ENCODE measurements at regions not wholly inside any gene's neighbourhood (a gene's known extent, or its start where the extent isn't known, plus 50 kb on each side); places are given as distances from the start of the nearest gene placed in this dataset.
A peak's percentile ranks its signal among the peaks of the same experiment; 100 is the strongest.

GRCh38 chr2:172232708-172233396, 130.2 kb upstream of the DLX2 start:
- DNase-seq: no peak

GRCh38 chr2:172233987-172234715, 131.5 kb upstream of the DLX2 start:
- no peak for DNase-seq

GRCh38 chr2:172234716-172235691, 132.3 kb upstream of the DLX2 start:
- DNase-seq: peak; percentile 80

- DNase-seq: peak; percentile 78
Observed at GRCh38 chr2:172239944-172240590, 137.4 kb upstream of the DLX2 start.

GRCh38 chr2:172241222-172241621, 138.5 kb upstream of the DLX2 start:
- no peak for DNase-seq

- DNase-seq: no peak
Observed at GRCh38 chr2:172242471-172242870, 139.8 kb upstream of the DLX2 start.

GRCh38 chr2:172242961-172243360, 140.3 kb upstream of the DLX2 start:
- DNase-seq: no peak

- DNase-seq: no peak
Observed at GRCh38 chr2:172244419-172245130, 141.9 kb upstream of the DLX2 start.

- peak; percentile 41 for DNase-seq
Observed at GRCh38 chr2:172246649-172247048, 143.9 kb upstream of the DLX2 start.

- DNase-seq: no peak
Observed at GRCh38 chr2:172247203-172247602, 144.5 kb upstream of the DLX2 start.

GRCh38 chr2:172248381-172248780, 145.7 kb upstream of the DLX2 start:
- DNase-seq: no peak

GRCh38 chr2:172248785-172249187, 146.1 kb upstream of the DLX2 start:
- DNase-seq: no peak

GRCh38 chr2:172249334-172249733, 146.6 kb upstream of the DLX2 start:
- DNase-seq: no peak

- no peak for DNase-seq
Observed at GRCh38 chr2:172249986-172250385, 147.3 kb upstream of the DLX2 start.

- no peak for DNase-seq
Observed at GRCh38 chr2:172251231-172251630, 148.5 kb upstream of the DLX2 start.

GRCh38 chr2:172252154-172252553, 149.5 kb upstream of the DLX2 start:
- DNase-seq: no peak

GRCh38 chr2:172253190-172254052, 150.7 kb upstream of the DLX2 start:
- DNase-seq: peak; percentile 52

- DNase-seq: no peak
Observed at GRCh38 chr2:172256886-172257285, 154.2 kb upstream of the DLX2 start.

- no peak for DNase-seq
Observed at GRCh38 chr2:172259827-172260226, 157.1 kb upstream of the DLX2 start.

GRCh38 chr2:172260336-172260735, 157.6 kb upstream of the DLX2 start:
- DNase-seq: no peak

- DNase-seq: no peak
Observed at GRCh38 chr2:172261292-172261691, 158.6 kb upstream of the DLX2 start.

Data from NCI-H2029 (cell line).